ENCODE measurements at regions not wholly inside any gene's neighbourhood (a gene's known extent, or its start where the extent isn't known, plus 50 kb on each side); places are given as distances from the start of the nearest gene placed in this dataset.

DNA sequence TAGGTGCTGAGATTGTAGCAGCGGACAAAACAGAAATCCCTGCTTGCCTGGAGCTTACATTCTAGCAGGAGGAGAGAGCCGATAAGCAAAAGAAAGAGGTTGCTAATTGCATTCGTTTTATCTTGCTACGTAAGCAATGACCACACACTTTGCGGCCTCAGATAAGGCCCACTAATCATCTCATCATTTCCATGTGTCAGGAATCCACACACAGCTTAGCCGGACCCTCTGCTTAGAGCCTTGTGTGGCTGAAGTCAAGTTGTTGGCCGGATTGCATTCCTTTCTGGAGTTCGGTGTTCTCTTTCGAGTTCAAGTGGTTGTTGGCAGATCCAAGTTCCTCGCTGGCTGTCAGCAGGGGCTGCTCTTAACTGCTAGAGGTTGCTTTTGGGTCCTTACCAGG is 101.6 kb downstream of the CHST1 start:
- Mint-ChIP-seq H3K36me3 (no peaks in the 10 kb centered on the region), H3K27ac (no peak overlapping the region), H3K27me3 (peaks cover 19% of the 10 kb centered on the region), H3K4me1 (no peaks in the 10 kb centered on the region), H3K4me3 (no peak overlapping the region), H3K9me3 (no peaks in the 10 kb centered on the region)
- ATAC-seq, result no peak

DNA sequence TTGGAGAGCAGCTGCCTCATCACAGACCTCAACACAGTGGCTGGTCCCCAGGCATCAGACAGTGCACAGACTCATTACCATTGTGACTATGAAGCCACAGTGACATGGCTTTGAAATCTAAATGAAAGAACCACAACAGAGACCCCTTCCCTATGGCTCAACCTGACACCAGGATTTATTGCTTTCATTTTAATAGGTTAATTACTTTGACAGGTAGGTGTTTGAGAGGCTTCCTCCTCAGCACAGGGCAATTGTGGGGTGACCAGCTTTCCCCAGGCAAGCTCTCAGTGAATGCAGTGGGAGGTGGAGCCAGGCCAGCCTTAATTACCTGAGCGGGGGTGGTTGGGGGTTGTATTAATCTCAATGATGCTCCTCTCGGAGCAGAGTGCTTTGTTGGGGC is 102.3 kb downstream of the CHST1 start:
- H3K4me1 Mint-ChIP-seq, result no peaks in the 10 kb centered on the region
- no peaks in the 10 kb centered on the region for H3K36me3 Mint-ChIP-seq
- peaks cover 19% of the 10 kb centered on the region for H3K27me3 Mint-ChIP-seq
- no peak overlapping the region for H3K27ac Mint-ChIP-seq
- H3K4me3 Mint-ChIP-seq, result no peak overlapping the region
- no peak for ATAC-seq
- H3K9me3 Mint-ChIP-seq, result no peaks in the 10 kb centered on the region

DNA sequence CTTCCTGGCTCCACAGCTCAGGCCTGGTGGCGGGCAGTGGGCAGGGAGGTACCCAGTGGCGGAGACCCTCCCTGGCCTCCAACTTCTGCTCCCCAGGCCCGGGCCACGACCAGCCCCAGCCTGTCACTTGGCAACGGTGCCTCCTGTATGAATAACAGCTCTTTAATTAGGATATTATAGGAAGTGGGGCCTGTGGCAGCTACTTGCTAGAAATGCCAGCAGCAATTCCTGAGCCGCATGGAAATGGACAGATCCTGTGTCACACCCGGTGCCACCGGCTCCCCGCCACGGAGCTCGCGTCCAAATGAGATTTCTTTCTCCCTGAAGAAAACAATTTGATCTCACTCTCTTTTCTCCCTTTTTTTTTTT is 104.5 kb downstream of the CHST1 start:
- H3K4me3 Mint-ChIP-seq, result no peak overlapping the region
- peaks cover 7% of the 10 kb centered on the region for H3K9me3 Mint-ChIP-seq
- H3K36me3 Mint-ChIP-seq, result no peaks in the 10 kb centered on the region
- H3K4me1 Mint-ChIP-seq, result no peaks in the 10 kb centered on the region
- ATAC-seq, result no peak
- H3K27ac Mint-ChIP-seq, result no peak overlapping the region
- peaks cover 35% of the 10 kb centered on the region for H3K27me3 Mint-ChIP-seq

DNA sequence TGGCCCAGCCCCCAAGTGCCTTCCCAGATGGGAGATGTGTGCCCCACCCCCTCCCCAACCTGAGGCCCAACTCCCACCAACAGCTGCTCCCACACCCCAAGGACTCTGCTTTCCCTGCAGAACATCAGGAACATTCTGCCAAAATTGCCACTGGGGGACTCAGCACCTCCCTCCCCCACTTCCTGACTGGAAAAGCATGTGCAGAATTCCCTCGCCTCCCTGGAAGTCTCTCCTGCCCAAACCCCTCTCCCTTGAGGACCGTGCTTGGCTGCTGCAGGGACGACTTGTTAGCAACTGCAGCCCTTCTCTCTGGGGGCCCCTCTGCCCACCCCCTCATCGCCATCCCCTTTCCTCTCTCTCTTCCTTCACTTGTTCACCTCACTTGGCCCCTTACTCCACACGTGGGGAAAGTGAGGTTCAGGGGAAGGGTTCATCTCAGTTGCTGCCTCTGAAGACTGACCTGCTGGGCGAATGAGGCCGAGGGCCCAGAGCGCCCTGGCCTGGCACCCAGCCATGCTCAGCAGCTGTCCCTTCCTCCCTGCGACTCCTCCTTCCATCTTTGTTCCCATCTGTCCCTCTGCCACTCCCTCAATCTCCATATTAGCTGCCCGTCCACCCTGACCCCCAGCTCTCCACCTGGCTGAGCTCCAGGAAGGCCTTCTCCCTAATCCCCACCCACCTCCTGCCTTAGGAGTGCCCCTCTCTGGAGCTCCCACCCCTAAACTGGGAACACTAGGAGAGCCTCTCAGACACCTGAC is 105.1 kb downstream of the CHST1 start:
- no peaks in the 10 kb centered on the region for H3K4me1 Mint-ChIP-seq
- no peak overlapping the region for H3K4me3 Mint-ChIP-seq
- peaks cover 35% of the 10 kb centered on the region for H3K27me3 Mint-ChIP-seq
- no peak overlapping the region for H3K27ac Mint-ChIP-seq
- no peak for ATAC-seq
- H3K36me3 Mint-ChIP-seq, result no peaks in the 10 kb centered on the region
- peaks cover 7% of the 10 kb centered on the region for H3K9me3 Mint-ChIP-seq

DNA sequence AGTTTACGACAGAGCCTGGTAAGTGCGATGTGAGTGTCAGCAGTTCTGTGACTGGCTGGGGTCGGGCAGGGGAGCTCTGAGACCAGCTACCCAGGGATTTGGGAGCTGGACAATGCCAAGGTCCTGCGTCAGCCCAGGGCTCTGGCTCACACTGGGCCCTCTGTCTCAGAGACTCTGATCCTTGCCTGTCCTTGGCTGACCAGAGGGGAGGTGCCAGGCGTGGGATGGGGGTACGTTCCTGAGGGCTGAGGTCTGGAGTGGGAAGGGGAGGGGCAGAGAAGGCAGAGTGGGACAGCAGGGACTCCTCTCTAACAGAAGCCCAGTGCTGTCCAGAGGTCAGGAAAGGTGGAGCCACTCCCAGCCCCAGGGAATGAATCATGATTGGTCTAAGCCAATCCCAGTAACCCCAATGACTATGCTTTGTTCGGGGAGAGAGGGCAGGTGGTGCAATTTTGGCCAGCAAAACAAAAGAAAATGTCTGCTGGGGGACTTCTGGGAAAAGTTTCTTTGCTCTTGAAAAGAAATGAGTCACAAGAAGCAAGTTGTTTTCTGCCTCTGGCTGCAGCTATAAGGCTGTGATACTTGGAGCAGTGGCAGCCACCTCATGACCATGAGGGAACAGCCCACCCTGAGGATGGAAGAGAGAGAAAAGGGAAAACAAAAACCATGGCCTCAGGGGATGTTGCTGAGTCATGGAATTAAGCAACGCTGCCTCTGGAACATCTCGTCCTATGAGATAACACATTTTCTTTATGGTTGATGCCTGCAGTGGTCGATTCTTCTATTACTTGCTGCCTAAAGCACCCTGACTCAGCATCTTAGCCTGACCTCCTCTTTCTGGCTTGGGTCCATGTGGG is 108.3 kb downstream of the CHST1 start:
- Mint-ChIP-seq H3K27ac (no peak overlapping the region), H3K36me3 (no peaks in the 10 kb centered on the region), H3K4me3 (no peak overlapping the region), H3K9me3 (peaks cover 7% of the 10 kb centered on the region), H3K4me1 (no peaks in the 10 kb centered on the region), H3K27me3 (peaks cover 43% of the 10 kb centered on the region)
- peak; percentile 13 for ATAC-seq

DNA sequence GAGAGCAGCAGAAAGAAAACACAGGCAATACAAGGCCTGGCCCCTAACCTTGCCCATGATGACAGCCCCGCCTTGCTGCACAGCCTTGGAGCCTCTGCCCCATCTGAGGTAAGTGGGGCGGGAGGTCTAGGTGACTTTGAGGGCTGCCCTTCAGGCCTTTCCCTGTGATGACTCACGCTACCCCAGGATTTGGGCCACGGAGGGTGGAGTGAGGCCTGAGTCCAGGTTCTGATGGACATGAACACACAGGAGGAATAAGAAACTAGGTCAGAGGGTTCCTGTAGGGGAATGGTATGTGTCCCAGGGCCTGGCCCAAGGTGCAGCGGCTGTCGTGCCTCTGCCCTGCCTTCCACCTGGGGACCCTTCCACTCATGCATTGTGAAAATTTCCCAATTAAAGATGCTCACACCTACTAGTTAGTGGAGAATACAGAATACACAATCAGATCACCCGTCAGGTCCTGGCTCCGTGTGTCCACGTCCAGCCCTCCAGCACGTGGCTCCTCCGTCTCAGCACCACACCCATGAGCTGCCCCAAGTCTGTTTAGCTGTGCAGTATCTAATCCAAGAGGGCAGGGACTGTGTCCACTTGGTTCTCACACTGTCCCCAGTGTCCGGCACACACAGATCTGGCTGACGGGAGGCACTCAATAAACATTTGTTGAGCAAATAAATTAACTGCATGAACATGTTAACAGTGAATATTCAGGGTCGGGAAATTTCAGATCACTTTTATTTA is 111.0 kb downstream of the CHST1 start:
- H3K27ac Mint-ChIP-seq, result no peak overlapping the region
- H3K36me3 Mint-ChIP-seq, result no peaks in the 10 kb centered on the region
- H3K4me3 Mint-ChIP-seq, result no peak overlapping the region
- peaks cover 24% of the 10 kb centered on the region for H3K27me3 Mint-ChIP-seq
- H3K9me3 Mint-ChIP-seq, result peaks cover 7% of the 10 kb centered on the region
- no peaks in the 10 kb centered on the region for H3K4me1 Mint-ChIP-seq
- ATAC-seq, result no peak

DNA sequence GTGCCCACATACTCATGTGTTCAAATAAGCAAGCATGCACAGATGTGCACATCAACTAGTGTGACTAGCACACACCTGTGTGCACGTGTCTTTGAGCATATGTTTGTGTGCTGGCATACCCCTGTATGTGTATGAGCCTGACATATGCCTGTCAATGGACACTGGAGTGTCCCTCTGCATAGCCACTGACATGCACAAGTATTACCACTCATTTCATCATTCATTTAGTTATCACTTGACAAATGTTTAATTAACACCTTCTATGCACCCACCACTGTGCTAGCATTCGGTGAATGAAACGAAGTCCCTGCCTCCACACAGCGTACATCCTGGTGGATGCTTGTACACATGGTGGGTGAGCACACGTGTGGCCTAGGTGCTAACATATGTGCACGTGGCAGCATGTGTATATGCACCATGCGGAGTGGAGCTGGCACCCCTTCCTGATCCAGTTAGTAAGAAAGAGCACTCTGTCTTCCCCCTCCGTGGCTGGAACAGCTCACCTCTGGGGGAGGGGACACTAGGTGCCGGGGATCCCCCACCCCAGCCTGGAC is 112.0 kb downstream of the CHST1 start:
- H3K36me3 Mint-ChIP-seq, result no peaks in the 10 kb centered on the region
- H3K9me3 Mint-ChIP-seq, result peaks cover 7% of the 10 kb centered on the region
- peak; percentile 6 for ATAC-seq
- H3K27ac Mint-ChIP-seq, result no peak overlapping the region
- H3K27me3 Mint-ChIP-seq, result peaks cover 24% of the 10 kb centered on the region
- no peak overlapping the region for H3K4me3 Mint-ChIP-seq
- no peaks in the 10 kb centered on the region for H3K4me1 Mint-ChIP-seq

DNA sequence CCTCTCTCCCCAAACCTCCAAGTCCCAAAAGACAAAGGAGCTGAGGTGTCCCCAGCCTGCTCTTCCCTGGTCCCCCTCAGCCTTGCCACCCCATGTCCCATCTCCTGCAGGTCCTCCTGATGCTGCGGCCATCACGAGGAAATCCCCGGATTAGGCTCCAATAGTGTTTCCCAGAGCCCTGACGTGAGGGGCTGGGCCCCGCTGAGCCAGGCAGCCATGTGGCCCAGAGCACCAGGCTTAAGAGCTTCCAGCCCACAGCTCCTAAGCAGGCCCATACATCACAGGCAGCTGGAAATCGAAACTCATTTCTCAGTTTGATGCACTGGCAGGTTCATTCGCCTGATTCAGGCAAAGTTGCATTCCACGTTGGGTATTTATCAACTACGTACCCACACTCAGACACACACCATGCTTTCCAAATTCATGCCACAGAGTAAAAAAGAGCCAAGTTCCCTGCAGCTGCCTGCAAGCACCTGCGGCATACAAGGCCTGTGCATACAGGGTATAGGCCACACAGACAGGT is 114.2 kb downstream of the CHST1 start:
- no peak overlapping the region for H3K4me3 Mint-ChIP-seq
- no peaks in the 10 kb centered on the region for H3K4me1 Mint-ChIP-seq
- H3K27ac Mint-ChIP-seq, result no peak overlapping the region
- H3K9me3 Mint-ChIP-seq, result no peaks in the 10 kb centered on the region
- no peak for ATAC-seq
- no peaks in the 10 kb centered on the region for H3K36me3 Mint-ChIP-seq
- peaks cover 8% of the 10 kb centered on the region for H3K27me3 Mint-ChIP-seq

DNA sequence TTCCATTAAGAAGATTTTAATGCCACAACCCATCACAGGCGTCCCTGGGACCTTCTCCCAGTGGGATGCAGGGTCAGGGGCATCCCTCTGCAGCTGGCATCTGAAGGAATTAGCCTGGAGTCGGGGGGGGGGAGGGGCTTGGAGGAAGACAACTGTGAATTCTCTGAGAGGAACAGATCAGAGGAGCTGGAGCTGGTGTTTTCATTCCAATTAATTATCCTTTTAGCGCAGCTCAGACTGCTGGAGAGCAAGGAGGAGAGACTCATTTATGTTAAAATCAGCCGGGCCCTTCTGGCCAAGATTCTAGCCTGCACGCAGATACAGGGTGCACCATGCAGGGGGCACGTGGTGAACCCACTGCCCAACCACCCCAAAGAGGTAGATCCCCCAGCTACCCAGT is 116.2 kb downstream of the CHST1 start:
- no peak overlapping the region for H3K27ac Mint-ChIP-seq
- no peaks in the 10 kb centered on the region for H3K36me3 Mint-ChIP-seq
- peaks cover under 1% of the 10 kb centered on the region for H3K27me3 Mint-ChIP-seq
- H3K4me3 Mint-ChIP-seq, result no peak overlapping the region
- no peaks in the 10 kb centered on the region for H3K4me1 Mint-ChIP-seq
- no peaks in the 10 kb centered on the region for H3K9me3 Mint-ChIP-seq
- no peak for ATAC-seq

DNA sequence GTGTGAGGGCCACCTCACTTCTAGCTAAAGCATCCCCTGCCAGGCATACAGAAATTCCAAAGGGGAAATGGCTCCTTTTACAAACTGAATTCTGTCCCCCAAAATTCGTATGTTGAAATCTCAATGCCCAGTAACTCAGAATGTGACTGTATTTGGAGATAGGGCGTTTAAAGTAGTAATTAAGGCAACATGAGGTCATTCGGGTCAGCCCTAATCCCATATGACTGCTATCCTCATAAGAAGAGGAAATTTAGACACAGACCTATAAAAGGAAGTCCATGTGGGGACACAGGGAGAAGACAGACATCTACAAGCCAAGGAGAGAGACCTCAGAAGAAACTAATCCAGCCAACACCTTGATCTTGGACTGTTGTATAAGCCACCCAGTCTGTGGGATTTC is 119.1 kb downstream of the CHST1 start:
- H3K27me3 Mint-ChIP-seq, result peaks cover 18% of the 10 kb centered on the region
- H3K36me3 Mint-ChIP-seq, result no peaks in the 10 kb centered on the region
- no peak overlapping the region for H3K4me3 Mint-ChIP-seq
- H3K9me3 Mint-ChIP-seq, result no peaks in the 10 kb centered on the region
- no peak overlapping the region for H3K27ac Mint-ChIP-seq
- no peak for ATAC-seq
- no peaks in the 10 kb centered on the region for H3K4me1 Mint-ChIP-seq

DNA sequence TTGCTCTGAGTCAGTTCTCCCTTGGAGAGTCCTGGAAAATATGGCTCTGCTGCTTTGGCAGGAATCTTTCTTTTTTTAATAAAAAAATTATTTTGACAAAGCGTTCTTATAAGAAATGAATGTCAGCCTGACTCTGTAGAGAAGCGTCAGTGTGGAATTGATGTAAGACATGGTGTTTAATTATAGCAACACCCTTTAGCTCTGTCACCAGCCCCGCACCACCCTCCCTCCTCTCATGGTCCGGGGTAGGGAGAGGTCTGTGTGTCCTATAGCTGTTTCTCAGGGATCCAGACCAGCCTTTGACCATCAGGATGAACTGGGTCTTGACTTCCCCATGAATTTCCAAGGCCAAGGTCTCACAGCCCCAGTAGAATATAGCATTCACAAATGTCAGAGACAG is 120.6 kb downstream of the CHST1 start:
- ATAC-seq, result no peak
- peaks cover 18% of the 10 kb centered on the region for H3K27me3 Mint-ChIP-seq
- no peak overlapping the region for H3K4me3 Mint-ChIP-seq
- H3K4me1 Mint-ChIP-seq, result no peaks in the 10 kb centered on the region
- no peak overlapping the region for H3K27ac Mint-ChIP-seq
- H3K36me3 Mint-ChIP-seq, result no peaks in the 10 kb centered on the region
- H3K9me3 Mint-ChIP-seq, result no peaks in the 10 kb centered on the region

DNA sequence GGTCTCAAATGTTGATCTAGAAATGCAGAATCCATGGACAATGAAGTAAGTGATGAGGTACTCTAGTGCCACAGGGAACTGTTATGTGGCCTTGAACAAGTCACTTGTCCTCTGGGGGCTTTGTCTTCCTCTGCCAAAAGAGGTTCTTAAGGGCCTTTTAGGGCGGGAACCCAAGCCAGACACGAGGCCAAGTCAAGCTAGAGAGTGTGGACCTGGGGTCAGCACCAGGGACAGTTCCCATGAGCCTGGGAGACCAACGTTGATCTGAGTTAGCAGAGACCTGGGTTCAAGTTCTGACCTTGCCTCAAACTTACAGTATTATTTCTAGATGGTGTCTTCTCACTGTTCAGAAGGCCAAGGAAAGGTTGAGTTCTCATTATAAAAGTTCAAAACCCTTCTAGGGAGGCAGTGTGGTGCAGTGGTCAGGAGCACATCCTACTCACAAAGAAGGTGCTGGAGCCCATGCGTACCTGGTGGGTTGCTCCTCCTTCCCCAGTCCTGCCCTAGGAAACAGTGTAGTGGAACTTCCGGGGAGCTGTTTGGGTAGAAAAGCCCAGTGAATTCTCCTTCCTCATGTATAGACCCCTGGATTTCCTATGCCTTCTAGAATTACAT is 121.5 kb downstream of the CHST1 start:
- no peaks in the 10 kb centered on the region for H3K4me1 Mint-ChIP-seq
- peaks cover 18% of the 10 kb centered on the region for H3K27me3 Mint-ChIP-seq
- ATAC-seq, result no peak

DNA sequence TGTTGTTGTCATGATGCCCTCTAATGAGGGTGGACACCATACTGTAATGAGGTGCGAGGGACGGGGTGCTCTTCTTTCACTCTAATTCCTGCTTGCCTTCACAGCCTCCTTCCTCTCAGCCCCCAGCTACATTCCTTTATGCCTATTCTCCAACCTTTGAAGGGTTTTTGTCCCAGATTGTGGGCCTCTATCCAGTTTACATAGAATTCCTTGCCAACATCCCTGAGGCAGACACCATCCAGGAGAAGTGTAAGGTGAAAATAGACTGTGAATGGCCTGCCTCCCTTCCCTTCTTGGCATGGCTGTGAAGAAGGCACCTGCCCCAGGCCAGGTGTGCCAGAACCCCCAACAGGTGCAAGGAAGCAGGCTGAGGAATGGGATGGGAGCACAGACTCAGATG is 122.3 kb downstream of the CHST1 start:
- ATAC-seq, result no peak
- Mint-ChIP-seq H3K36me3 (no peaks in the 10 kb centered on the region), H3K4me3 (no peak overlapping the region), H3K9me3 (no peaks in the 10 kb centered on the region), H3K27me3 (peaks cover 24% of the 10 kb centered on the region), H3K4me1 (no peaks in the 10 kb centered on the region), H3K27ac (no peak overlapping the region)

More for the DNA sequence above, 121.5 kb downstream of the CHST1 start:
- Mint-ChIP-seq H3K9me3 (no peaks in the 10 kb centered on the region), H3K4me3 (no peak overlapping the region), H3K36me3 (no peaks in the 10 kb centered on the region), H3K27ac (no peak overlapping the region)

DNA sequence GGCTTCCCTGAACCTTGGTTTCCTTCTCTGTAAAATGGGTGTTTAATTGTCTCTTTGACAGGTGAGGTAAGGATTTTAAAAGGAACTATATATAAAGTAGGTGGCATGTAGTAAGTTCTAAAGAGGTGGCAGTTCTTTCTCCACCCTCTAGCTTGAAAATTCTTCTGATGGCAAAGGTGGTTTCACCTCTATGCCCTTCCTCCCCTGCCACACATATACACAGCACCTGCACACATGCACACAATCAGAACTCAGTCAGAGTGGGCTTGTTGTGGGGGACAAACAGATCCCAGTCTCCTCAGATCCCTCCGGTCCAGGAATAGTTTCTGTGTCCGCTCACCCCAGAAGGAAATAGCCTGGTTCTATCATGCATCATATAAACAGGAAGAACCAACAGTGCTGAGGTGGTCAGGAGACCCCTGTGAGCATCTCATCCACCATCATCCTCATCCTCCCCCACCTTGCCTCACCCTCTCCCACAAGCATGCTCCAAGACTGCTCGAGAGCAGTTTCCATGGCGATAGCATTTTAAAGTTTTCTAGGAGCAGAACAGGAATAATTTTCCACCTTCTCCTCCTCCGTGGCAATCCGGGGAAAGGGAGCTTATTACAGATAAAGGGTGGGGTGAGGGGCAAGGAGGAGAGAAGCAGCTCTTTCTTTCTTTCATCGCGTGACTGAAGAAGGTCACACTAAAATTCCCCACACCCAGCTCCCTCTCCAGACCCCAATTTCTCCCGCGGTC is 123.6 kb downstream of the CHST1 start:
- Mint-ChIP-seq H3K27ac (no peak overlapping the region), H3K4me1 (no peaks in the 10 kb centered on the region), H3K36me3 (no peaks in the 10 kb centered on the region), H3K27me3 (peaks cover 36% of the 10 kb centered on the region), H3K9me3 (no peaks in the 10 kb centered on the region), H3K4me3 (no peak overlapping the region)
- no peak for ATAC-seq
